ENCODE measurements at regions not wholly inside any gene's neighbourhood (a gene's known extent, or its start where the extent isn't known, plus 50 kb on each side); places are given as distances from the start of the nearest gene placed in this dataset.

GRCh38 chr3:194879991-194880939 is 194.6 kb downstream of the FAM43A start:
- TF ChIP-seq EZH2 (IDR thresholded peaks at IDR 0.05; ENCODE audit: low read depth): no peak
- no peak for TF ChIP-seq CTCF (conservative IDR thresholded peaks at IDR 0.05)
- CTCF ChIA-PET: no interaction called here
- POLR2A ChIA-PET (ENCODE audit: unreplicated experiment): no interaction called here
- Histone ChIP-seq H3K27ac (no peak overlapping the region), H3K9me2 (ENCODE audit: insufficient read depth) (no peaks in the 10 kb centered on the region), H3K9me3 (ENCODE audit: insufficient read depth, low read depth) (peaks cover 20% of the 10 kb centered on the region), H3K4me2 (no peak overlapping the region), H4K20me1 (ENCODE audit: insufficient read depth) (no peaks in the 10 kb centered on the region), H3K4me1 (replicated peaks; ENCODE audit: insufficient read depth) (no peaks in the 10 kb centered on the region), H3K4me3 (no peak overlapping the region), H3F3A (ENCODE audit: insufficient read depth, low read depth) (no peaks in the 10 kb centered on the region), H3K27me3 (ENCODE audit: insufficient read depth, low read depth) (no peaks in the 10 kb centered on the region), H2AFZ (no peak overlapping the region), H3K36me3 (ENCODE audit: low read depth) (no peaks in the 10 kb centered on the region), H3K79me2 (ENCODE audit: low read depth) (no peaks in the 10 kb centered on the region)
- intact Hi-C loops (cut with micrococcal nuclease; ENCODE audit: unreplicated experiment): no loop called here
- DNase-seq: no peak
- BruUV-seq (replicated peaks): no TSS peak

- Histone ChIP-seq H3K27me3 (ENCODE audit: insufficient read depth, low read depth) (no peaks in the 10 kb centered on the region), H4K20me1 (ENCODE audit: insufficient read depth) (no peaks in the 10 kb centered on the region), H3K4me3 (no peak overlapping the region), H3K4me2 (no peak overlapping the region), H3K9me2 (ENCODE audit: insufficient read depth) (no peaks in the 10 kb centered on the region), H3K79me2 (ENCODE audit: low read depth) (no peaks in the 10 kb centered on the region), H2AFZ (no peak overlapping the region), H3K9me3 (ENCODE audit: insufficient read depth, low read depth) (peaks cover 14% of the 10 kb centered on the region), H3K27ac (no peak overlapping the region), H3K36me3 (ENCODE audit: low read depth) (no peaks in the 10 kb centered on the region), H3F3A (ENCODE audit: insufficient read depth, low read depth) (no peaks in the 10 kb centered on the region), H3K4me1 (replicated peaks; ENCODE audit: insufficient read depth) (no peaks in the 10 kb centered on the region)
- POLR2A ChIA-PET (ENCODE audit: unreplicated experiment): no interaction called here
- intact Hi-C loops (cut with micrococcal nuclease; ENCODE audit: unreplicated experiment): no loop called here
- TF ChIP-seq CTCF (conservative IDR thresholded peaks at IDR 0.05) (no peak), EZH2 (IDR thresholded peaks at IDR 0.05; ENCODE audit: low read depth) (no peak)
- BruUV-seq (replicated peaks): no TSS peak
- no peak for DNase-seq
- CTCF ChIA-PET: interaction anchor here (0.6 kb wide), 1 partner anchor 112 kb away, joined by 4 read pairs; no protein-coding TSS in a partner anchor
These were observed 195.6 kb downstream of the FAM43A start for GRCh38 chr3:194880940-194881925.

- no peaks in the 10 kb centered on the region for H4K20me1 ChIP-seq (ENCODE audit: insufficient read depth)
- no peak overlapping the region for H3K4me3 ChIP-seq
- no peaks in the 10 kb centered on the region for H3K9me2 ChIP-seq (ENCODE audit: insufficient read depth)
- ChIA-PET CTCF (no interaction called here), POLR2A (ENCODE audit: unreplicated experiment) (no interaction called here)
- H2AFZ ChIP-seq: no peak overlapping the region
- no peaks in the 10 kb centered on the region for H3K36me3 ChIP-seq (ENCODE audit: low read depth)
- no peak overlapping the region for H3K27ac ChIP-seq
- no peaks in the 10 kb centered on the region for H3K79me2 ChIP-seq (ENCODE audit: low read depth)
- no peak overlapping the region for H3K4me2 ChIP-seq
- H3K4me1 ChIP-seq (replicated peaks; ENCODE audit: insufficient read depth): 0 out of 2 replicates have a peak, but pooled peaks cover 8% of the 10 kb centered on the region
- peaks cover 16% of the 10 kb centered on the region for H3K9me3 ChIP-seq (ENCODE audit: insufficient read depth, low read depth)
- no TSS peak for BruUV-seq (replicated peaks)
- H3K27me3 ChIP-seq (ENCODE audit: insufficient read depth, low read depth): no peaks in the 10 kb centered on the region
- intact Hi-C loops (cut with micrococcal nuclease; ENCODE audit: unreplicated experiment): no loop called here
- no peak for DNase-seq
- no peaks in the 10 kb centered on the region for H3F3A ChIP-seq (ENCODE audit: insufficient read depth, low read depth)
- TF ChIP-seq EZH2 (IDR thresholded peaks at IDR 0.05; ENCODE audit: low read depth) (no peak), CTCF (conservative IDR thresholded peaks at IDR 0.05) (no peak)
These were observed 199.1 kb downstream of the FAM43A start for GRCh38 chr3:194884649-194885315.
